RWPE2 (cell line): ENCODE measurements at regions not wholly inside any gene's neighbourhood (a gene's known extent, or its start where the extent isn't known, plus 50 kb on each side); places are given as distances from the start of the nearest gene placed in this dataset.
A peak's percentile ranks its signal among the peaks of the same experiment; 100 is the strongest.

Experiments used
- ATAC-seq: fragments of 200-7000 bp; cut with Tn5 transposase; 3 replicates; pipeline ENCODE4 v1.9.1; 2021; ENCODE audit warnings: low read depth
- DNase-seq: peaks from one replicate; pipeline ENCODE4 v3.0.0-alpha.2; 2020; ENCODE audit warnings: low spot score
- H3K27ac ChIP-seq: fragments of 450-650 bp; 2 replicates; pipeline ENCODE4 v1.5.1; 2017; ENCODE audit warnings: mild to moderate bottlenecking; ENCODE audit not compliant: poor library complexity, severe bottlenecking
- H3K27me3 ChIP-seq: fragments of 250-450 bp; sonication (Bioruptor Pico); 2 replicates; pipeline ENCODE4 v1.5.1; 2021; ENCODE audit warnings: mild to moderate bottlenecking, moderate library complexity; ENCODE audit not compliant: insufficient read depth, poor library complexity, severe bottlenecking
- H3K36me3 ChIP-seq: fragments of 250-450 bp; sonication (Bioruptor Pico); 2 replicates; pipeline ENCODE4 v1.5.1; 2020; ENCODE audit warnings: low read depth, mild to moderate bottlenecking, moderate library complexity
- H3K4me1 ChIP-seq: fragments of 250-450 bp; sonication (Bioruptor Pico); 2 replicates; pipeline ENCODE4 v1.5.1; 2021; ENCODE audit warnings: mild to moderate bottlenecking, moderate library complexity; ENCODE audit not compliant: insufficient read depth, poor library complexity, severe bottlenecking
- H3K4me3 ChIP-seq: fragments of 250-450 bp; sonication (Bioruptor Pico); 2 replicates; pipeline ENCODE4 v1.5.1; 2021; ENCODE audit warnings: mild to moderate bottlenecking, moderate library complexity; ENCODE audit not compliant: severe bottlenecking
- H3K9me3 ChIP-seq: fragments of 250-450 bp; sonication (Bioruptor Pico); 2 replicates; pipeline ENCODE4 v1.5.1; 2021; ENCODE audit warnings: mild to moderate bottlenecking, moderate library complexity; ENCODE audit not compliant: severe bottlenecking
- TF ChIP-seq, protein P1 (sequence below): fragments of 450-650 bp; IDR thresholded peaks from one replicate; pipeline ENCODE4 v1.5.1; 2017; ENCODE audit warnings: mild to moderate bottlenecking, moderate library complexity; ENCODE audit not compliant: poor library complexity, severe bottlenecking

- no peaks in the 10 kb centered on the region for H3K36me3 ChIP-seq
- peaks cover 16% of the 10 kb centered on the region for H3K4me1 ChIP-seq
- peak; percentile 41; the same call in 2 of the 3 replicates for ATAC-seq
- TF ChIP-seq, protein P1, sequence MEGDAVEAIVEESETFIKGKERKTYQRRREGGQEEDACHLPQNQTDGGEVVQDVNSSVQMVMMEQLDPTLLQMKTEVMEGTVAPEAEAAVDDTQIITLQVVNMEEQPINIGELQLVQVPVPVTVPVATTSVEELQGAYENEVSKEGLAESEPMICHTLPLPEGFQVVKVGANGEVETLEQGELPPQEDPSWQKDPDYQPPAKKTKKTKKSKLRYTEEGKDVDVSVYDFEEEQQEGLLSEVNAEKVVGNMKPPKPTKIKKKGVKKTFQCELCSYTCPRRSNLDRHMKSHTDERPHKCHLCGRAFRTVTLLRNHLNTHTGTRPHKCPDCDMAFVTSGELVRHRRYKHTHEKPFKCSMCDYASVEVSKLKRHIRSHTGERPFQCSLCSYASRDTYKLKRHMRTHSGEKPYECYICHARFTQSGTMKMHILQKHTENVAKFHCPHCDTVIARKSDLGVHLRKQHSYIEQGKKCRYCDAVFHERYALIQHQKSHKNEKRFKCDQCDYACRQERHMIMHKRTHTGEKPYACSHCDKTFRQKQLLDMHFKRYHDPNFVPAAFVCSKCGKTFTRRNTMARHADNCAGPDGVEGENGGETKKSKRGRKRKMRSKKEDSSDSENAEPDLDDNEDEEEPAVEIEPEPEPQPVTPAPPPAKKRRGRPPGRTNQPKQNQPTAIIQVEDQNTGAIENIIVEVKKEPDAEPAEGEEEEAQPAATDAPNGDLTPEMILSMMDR, result no peak
- peak overlapping the region; percentile 38 for H3K27ac ChIP-seq
- DNase-seq, result no peak
- H3K4me3 ChIP-seq, result no peak overlapping the region
- H3K27me3 ChIP-seq, result no peaks in the 10 kb centered on the region
- H3K9me3 ChIP-seq, result no peaks in the 10 kb centered on the region
These were observed 397.1 kb upstream of the DCN start for GRCh38 chr12:91579516-91580263.

DNA sequence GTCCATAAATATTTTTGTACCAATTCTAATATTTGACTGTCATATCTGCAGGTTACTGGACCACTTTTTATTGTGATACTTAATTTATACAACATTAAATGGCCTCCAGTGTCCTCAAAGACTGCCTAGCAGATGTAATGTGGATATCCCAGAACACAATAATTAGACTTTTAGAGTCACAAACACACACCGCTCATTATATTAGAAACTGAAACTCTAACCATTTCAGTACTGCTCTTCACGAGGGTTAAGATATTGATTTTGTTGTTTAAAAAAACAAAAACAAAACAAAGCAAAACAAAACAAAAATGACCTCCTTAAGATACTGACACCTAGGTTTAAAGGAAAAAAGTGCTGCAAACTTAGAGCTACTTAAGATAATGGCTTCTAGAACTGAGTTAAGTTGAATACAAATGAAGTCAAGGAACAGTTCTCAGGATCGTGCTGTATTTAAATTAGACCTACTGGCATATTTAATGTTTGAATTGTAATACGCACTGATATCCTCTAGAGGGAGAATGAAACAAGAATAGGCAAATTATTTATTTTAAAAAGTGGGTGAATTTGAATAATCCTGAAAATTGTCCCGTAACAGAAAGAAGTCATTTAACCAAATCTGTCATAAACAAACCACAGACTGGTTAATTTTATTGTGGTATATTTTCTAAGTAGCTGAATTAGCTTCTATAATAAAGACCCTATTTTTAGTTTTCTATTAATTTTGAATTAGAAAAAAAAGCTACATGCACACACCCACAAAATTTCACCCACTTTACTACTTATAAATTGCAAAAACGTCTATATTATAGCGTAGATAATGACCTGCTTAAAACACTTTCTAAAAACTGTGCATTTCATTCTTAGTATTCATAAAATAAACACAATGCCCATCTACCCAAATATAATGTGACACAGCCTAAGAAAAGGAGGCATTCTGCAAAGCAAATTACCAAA, 395.2 kb upstream of the DCN start:
- no peak for DNase-seq
- 0 out of 3 replicates have a peak, but pooled peaks have one; percentile 33 for ATAC-seq

DNA sequence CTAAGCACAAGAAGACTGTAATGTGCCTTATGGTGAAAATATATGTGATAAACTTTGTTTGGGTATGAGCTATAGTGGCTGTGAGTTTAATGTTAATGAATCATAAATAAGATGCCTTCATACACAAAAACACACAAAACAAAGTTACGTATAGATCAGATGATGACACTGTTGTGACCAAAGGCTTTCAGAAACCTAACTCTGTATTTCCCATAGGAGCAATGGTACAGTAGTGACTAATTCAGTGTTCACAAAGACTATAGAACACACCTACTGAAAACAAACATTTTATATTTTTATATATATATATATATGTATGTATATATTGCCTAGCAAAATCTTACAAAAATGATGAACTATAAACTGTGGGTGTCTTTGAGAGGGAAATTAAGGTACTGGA, 393.8 kb upstream of the DCN start:
- TF ChIP-seq, protein P1, result no peak
- H3K4me3 ChIP-seq, result no peak overlapping the region
- peaks cover 16% of the 10 kb centered on the region for H3K4me1 ChIP-seq
- no peak for DNase-seq
- no peaks in the 10 kb centered on the region for H3K9me3 ChIP-seq
- H3K27ac ChIP-seq, result no peak overlapping the region
- H3K27me3 ChIP-seq, result no peaks in the 10 kb centered on the region
- ATAC-seq, result no peak
- no peaks in the 10 kb centered on the region for H3K36me3 ChIP-seq

More for the DNA sequence above, 395.2 kb upstream of the DCN start:
- peak overlapping the region; percentile 5 for H3K4me3 ChIP-seq
- TF ChIP-seq, protein P1, result peak; percentile 83
- no peaks in the 10 kb centered on the region for H3K27me3 ChIP-seq
- H3K9me3 ChIP-seq, result no peaks in the 10 kb centered on the region
- H3K4me1 ChIP-seq, result peaks cover 16% of the 10 kb centered on the region
- no peaks in the 10 kb centered on the region for H3K36me3 ChIP-seq
- no peak overlapping the region for H3K27ac ChIP-seq

- H3K27me3 ChIP-seq, result no peaks in the 10 kb centered on the region
- no peak overlapping the region for H3K4me3 ChIP-seq
- TF ChIP-seq, protein P1, result no peak
- ATAC-seq (no peak), DNase-seq (no peak)
- H3K4me1 ChIP-seq, result peaks cover 16% of the 10 kb centered on the region
- H3K27ac ChIP-seq, result no peak overlapping the region
- H3K36me3 ChIP-seq, result no peaks in the 10 kb centered on the region
- H3K9me3 ChIP-seq, result no peaks in the 10 kb centered on the region
These were observed 393.0 kb upstream of the DCN start for GRCh38 chr12:91575630-91576029.
